WTC11 (cell line): ENCODE measurements at regions not wholly inside any gene's neighbourhood (a gene's known extent, or its start where the extent isn't known, plus 50 kb on each side); places are given as distances from the start of the nearest gene placed in this dataset.

Experiments
- ATAC-seq: fragments of 200-7000 bp; cut with Tn5 transposase; 2 replicates; pipeline ENCODE4 v1.10.0; 2021; ENCODE audit warnings: mild to moderate bottlenecking, moderate library complexity
- CTCF ChIA-PET: fragments of 300-600 bp; sonication (Branson Sonifier 250); formaldehyde crosslinking; loops from one replicate; lab custom pipeline; 2021; ENCODE audit warnings: antibody characterized with exemption; lab: Charles Lee
- POLR2A ChIA-PET: fragments of 350-600 bp; sonication (Branson Sonifier 250); formaldehyde crosslinking; loops from one replicate; lab custom pipeline; 2021; ENCODE audit warnings: antibody characterized with exemption; lab: Charles Lee
- DNase-seq: peaks from one replicate; pipeline ENCODE4 v3.0.0; 2021; ENCODE audit warnings: low spot score
- H3K27ac Mint-ChIP-seq: 2 replicates; pipeline ENCODE4 v1.8.0; 2021; ENCODE audit warnings: mixed read lengths
- H3K27me3 Mint-ChIP-seq: 2 replicates; pipeline ENCODE4 v1.8.0; 2021; ENCODE audit warnings: low read depth, mild to moderate bottlenecking, moderate library complexity, mixed read lengths
- H3K36me3 Mint-ChIP-seq: 2 replicates; pipeline ENCODE4 v1.8.0; 2021; ENCODE audit warnings: mixed read lengths
- H3K4me1 Mint-ChIP-seq: 2 replicates; pipeline ENCODE4 v1.8.0; 2022; ENCODE audit warnings: mixed read lengths
- H3K4me3 Mint-ChIP-seq: 2 replicates; pipeline ENCODE4 v1.8.0; 2021; ENCODE audit warnings: mild to moderate bottlenecking, moderate library complexity, mixed read lengths
- H3K9me3 Mint-ChIP-seq: 2 replicates; pipeline ENCODE4 v1.8.0; 2021; ENCODE audit warnings: mixed read lengths
- ATF3 ChIP-seq: sonication (generic); formaldehyde crosslinking; conservative IDR thresholded peaks from 2 replicates; pipeline ENCODE4 v1.8.1; 2022; ENCODE audit warnings: mild to moderate bottlenecking, missing genetic modification reagents
- CBFB ChIP-seq: sonication (generic); formaldehyde crosslinking; IDR thresholded peaks from 2 replicates; pipeline ENCODE4 v1.8.1; 2022; ENCODE audit warnings: mild to moderate bottlenecking, low read depth, missing genetic modification reagents
- CREB1 ChIP-seq: sonication (generic); formaldehyde crosslinking; IDR thresholded peaks from 2 replicates; pipeline ENCODE4 v1.8.0; 2023; ENCODE audit warnings: mild to moderate bottlenecking, missing genetic modification reagents
- ESRRA ChIP-seq: sonication (generic); formaldehyde crosslinking; IDR thresholded peaks from 2 replicates; pipeline ENCODE4 v1.8.1; 2022; ENCODE audit warnings: mild to moderate bottlenecking, missing genetic modification reagents, borderline replicate concordance
- RELA ChIP-seq: sonication (generic); formaldehyde crosslinking; IDR thresholded peaks from 2 replicates; pipeline ENCODE4 v1.8.1; 2022; ENCODE audit warnings: missing genetic modification reagents, mild to moderate bottlenecking, borderline replicate concordance
- TCF7 ChIP-seq: sonication (generic); formaldehyde crosslinking; IDR thresholded peaks from 2 replicates; pipeline ENCODE4 v1.8.0; 2022; ENCODE audit warnings: mild to moderate bottlenecking, low read depth, missing genetic modification reagents, moderate library complexity
- TP53 ChIP-seq: sonication (generic); formaldehyde crosslinking; IDR thresholded peaks from 2 replicates; pipeline ENCODE4 v1.8.1; 2023; ENCODE audit warnings: mild to moderate bottlenecking, missing genetic modification reagents
- ZNF138 ChIP-seq: sonication (generic); formaldehyde crosslinking; conservative IDR thresholded peaks from 2 replicates; pipeline ENCODE4 v1.8.1; 2022; ENCODE audit warnings: mild to moderate bottlenecking, moderate library complexity, missing genetic modification reagents
- ZNF219 ChIP-seq: sonication (generic); formaldehyde crosslinking; IDR thresholded peaks from 2 replicates; pipeline ENCODE4 v1.8.0; 2023; ENCODE audit warnings: missing genetic modification reagents, mild to moderate bottlenecking, borderline replicate concordance
- TF ChIP-seq, protein P1 (sequence below): sonication (generic); formaldehyde crosslinking; IDR thresholded peaks from 2 replicates; pipeline ENCODE4 v1.8.1; 2023; ENCODE audit warnings: mild to moderate bottlenecking, missing genetic modification reagents, borderline replicate concordance
- TF ChIP-seq, protein P2 (sequence below): sonication (generic); formaldehyde crosslinking; IDR thresholded peaks from 2 replicates; pipeline ENCODE4 v1.8.0; 2022; ENCODE audit warnings: mild to moderate bottlenecking, missing genetic modification reagents
- TF ChIP-seq, protein P3 (sequence below): sonication (generic); formaldehyde crosslinking; IDR thresholded peaks from 2 replicates; pipeline ENCODE4 v1.8.0; 2022; ENCODE audit warnings: mild to moderate bottlenecking, missing genetic modification reagents
- TF ChIP-seq, protein P4 (sequence below): fragments of 250-450 bp; sonication (Bioruptor Pico); IDR thresholded peaks from 2 replicates; pipeline ENCODE4 v1.9.0; 2021; ENCODE audit warnings: mild to moderate bottlenecking, borderline replicate concordance

DNA sequence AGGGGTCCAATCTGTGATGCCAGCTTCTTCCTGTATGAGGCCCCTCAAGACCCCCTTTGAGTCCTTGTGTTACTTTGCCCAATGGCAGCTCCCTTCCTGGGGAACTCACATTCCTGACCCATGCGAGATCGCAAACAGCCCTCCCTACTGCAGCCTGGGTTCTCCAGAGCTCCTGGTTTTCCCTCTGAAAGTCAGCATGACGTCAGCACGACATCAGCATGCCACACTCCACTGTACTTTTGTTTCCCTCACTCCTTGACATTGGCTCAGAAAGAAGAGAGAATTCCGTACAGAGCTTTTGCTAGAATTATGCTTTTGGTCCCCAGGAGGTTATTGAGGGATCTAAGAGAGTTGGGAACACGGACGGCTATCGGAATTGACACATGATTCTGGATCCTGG lies 168.1 kb upstream of the PIRT start (continued):
- TF ChIP-seq, protein P1, sequence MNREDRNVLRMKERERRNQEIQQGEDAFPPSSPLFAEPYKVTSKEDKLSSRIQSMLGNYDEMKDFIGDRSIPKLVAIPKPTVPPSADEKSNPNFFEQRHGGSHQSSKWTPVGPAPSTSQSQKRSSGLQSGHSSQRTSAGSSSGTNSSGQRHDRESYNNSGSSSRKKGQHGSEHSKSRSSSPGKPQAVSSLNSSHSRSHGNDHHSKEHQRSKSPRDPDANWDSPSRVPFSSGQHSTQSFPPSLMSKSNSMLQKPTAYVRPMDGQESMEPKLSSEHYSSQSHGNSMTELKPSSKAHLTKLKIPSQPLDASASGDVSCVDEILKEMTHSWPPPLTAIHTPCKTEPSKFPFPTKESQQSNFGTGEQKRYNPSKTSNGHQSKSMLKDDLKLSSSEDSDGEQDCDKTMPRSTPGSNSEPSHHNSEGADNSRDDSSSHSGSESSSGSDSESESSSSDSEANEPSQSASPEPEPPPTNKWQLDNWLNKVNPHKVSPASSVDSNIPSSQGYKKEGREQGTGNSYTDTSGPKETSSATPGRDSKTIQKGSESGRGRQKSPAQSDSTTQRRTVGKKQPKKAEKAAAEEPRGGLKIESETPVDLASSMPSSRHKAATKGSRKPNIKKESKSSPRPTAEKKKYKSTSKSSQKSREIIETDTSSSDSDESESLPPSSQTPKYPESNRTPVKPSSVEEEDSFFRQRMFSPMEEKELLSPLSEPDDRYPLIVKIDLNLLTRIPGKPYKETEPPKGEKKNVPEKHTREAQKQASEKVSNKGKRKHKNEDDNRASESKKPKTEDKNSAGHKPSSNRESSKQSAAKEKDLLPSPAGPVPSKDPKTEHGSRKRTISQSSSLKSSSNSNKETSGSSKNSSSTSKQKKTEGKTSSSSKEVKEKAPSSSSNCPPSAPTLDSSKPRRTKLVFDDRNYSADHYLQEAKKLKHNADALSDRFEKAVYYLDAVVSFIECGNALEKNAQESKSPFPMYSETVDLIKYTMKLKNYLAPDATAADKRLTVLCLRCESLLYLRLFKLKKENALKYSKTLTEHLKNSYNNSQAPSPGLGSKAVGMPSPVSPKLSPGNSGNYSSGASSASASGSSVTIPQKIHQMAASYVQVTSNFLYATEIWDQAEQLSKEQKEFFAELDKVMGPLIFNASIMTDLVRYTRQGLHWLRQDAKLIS (CRISPR knock-in tag), result no peak
- TF ChIP-seq CBFB (CRISPR knock-in tag), result no peak
- TF ChIP-seq, all 79 proteins: peak for 0

DNA sequence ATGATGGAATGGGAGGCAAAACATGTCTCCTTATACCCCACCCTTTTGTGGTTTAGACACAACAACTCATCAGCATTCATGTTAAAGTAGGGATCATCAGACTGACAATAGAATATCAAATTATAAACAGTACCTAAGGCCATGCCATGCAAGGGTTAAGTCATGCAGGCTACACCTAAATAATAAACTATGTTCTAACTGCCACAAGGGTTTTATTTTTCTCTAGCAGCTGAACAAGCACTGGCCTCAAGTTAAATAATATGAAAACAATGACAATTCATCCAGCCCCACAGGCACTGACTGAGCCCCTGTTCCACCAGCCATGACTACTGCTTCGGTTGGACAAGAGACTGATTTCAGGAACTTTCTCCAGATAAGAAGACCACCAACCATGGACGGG lies 164.5 kb upstream of the PIRT start:
- Mint-ChIP-seq H3K4me1 (no peaks in the 10 kb centered on the region), H3K9me3 (peaks cover 78% of the 10 kb centered on the region), H3K36me3 (peaks cover 63% of the 10 kb centered on the region), H3K27me3 (peaks cover 13% of the 10 kb centered on the region), H3K27ac (no peak overlapping the region), H3K4me3 (no peak overlapping the region)
- ChIA-PET POLR2A (no interaction called here), CTCF (no interaction called here)
- no peak for TF ChIP-seq CREB1 (CRISPR knock-in tag)
- TF ChIP-seq, protein P2, sequence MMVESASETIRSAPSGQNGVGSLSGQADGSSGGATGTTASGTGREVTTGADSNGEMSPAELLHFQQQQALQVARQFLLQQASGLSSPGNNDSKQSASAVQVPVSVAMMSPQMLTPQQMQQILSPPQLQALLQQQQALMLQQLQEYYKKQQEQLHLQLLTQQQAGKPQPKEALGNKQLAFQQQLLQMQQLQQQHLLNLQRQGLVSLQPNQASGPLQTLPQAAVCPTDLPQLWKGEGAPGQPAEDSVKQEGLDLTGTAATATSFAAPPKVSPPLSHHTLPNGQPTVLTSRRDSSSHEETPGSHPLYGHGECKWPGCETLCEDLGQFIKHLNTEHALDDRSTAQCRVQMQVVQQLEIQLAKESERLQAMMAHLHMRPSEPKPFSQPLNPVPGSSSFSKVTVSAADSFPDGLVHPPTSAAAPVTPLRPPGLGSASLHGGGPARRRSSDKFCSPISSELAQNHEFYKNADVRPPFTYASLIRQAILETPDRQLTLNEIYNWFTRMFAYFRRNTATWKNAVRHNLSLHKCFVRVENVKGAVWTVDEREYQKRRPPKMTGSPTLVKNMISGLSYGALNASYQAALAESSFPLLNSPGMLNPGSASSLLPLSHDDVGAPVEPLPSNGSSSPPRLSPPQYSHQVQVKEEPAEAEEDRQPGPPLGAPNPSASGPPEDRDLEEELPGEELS (CRISPR knock-in tag), result no peak
- TF ChIP-seq TP53 (CRISPR knock-in tag), result no peak
- DNase-seq, result no peak
- no peak for ATAC-seq

GRCh38 chr17:11001651-11002050 lies 163.8 kb upstream of the PIRT start:
- peaks cover 62% of the 10 kb centered on the region for H3K36me3 Mint-ChIP-seq
- TF ChIP-seq CBFB (CRISPR knock-in tag) (no peak), RELA (CRISPR knock-in tag) (no peak), ZNF219 (CRISPR knock-in tag) (no peak), TCF7 (CRISPR knock-in tag) (no peak), CREB1 (CRISPR knock-in tag) (no peak), ZNF138 (CRISPR knock-in tag) (no peak), ATF3 (no peak), TP53 (CRISPR knock-in tag) (no peak), ESRRA (CRISPR knock-in tag) (no peak)
- TF ChIP-seq, protein P3, sequence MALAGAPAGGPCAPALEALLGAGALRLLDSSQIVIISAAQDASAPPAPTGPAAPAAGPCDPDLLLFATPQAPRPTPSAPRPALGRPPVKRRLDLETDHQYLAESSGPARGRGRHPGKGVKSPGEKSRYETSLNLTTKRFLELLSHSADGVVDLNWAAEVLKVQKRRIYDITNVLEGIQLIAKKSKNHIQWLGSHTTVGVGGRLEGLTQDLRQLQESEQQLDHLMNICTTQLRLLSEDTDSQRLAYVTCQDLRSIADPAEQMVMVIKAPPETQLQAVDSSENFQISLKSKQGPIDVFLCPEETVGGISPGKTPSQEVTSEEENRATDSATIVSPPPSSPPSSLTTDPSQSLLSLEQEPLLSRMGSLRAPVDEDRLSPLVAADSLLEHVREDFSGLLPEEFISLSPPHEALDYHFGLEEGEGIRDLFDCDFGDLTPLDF, result no peak
- TF ChIP-seq, protein P4, sequence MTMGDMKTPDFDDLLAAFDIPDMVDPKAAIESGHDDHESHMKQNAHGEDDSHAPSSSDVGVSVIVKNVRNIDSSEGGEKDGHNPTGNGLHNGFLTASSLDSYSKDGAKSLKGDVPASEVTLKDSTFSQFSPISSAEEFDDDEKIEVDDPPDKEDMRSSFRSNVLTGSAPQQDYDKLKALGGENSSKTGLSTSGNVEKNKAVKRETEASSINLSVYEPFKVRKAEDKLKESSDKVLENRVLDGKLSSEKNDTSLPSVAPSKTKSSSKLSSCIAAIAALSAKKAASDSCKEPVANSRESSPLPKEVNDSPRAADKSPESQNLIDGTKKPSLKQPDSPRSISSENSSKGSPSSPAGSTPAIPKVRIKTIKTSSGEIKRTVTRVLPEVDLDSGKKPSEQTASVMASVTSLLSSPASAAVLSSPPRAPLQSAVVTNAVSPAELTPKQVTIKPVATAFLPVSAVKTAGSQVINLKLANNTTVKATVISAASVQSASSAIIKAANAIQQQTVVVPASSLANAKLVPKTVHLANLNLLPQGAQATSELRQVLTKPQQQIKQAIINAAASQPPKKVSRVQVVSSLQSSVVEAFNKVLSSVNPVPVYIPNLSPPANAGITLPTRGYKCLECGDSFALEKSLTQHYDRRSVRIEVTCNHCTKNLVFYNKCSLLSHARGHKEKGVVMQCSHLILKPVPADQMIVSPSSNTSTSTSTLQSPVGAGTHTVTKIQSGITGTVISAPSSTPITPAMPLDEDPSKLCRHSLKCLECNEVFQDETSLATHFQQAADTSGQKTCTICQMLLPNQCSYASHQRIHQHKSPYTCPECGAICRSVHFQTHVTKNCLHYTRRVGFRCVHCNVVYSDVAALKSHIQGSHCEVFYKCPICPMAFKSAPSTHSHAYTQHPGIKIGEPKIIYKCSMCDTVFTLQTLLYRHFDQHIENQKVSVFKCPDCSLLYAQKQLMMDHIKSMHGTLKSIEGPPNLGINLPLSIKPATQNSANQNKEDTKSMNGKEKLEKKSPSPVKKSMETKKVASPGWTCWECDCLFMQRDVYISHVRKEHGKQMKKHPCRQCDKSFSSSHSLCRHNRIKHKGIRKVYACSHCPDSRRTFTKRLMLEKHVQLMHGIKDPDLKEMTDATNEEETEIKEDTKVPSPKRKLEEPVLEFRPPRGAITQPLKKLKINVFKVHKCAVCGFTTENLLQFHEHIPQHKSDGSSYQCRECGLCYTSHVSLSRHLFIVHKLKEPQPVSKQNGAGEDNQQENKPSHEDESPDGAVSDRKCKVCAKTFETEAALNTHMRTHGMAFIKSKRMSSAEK (CRISPR knock-in tag), result no peak
- TF ChIP-seq, all 79 proteins: peak for 0
- ChIA-PET CTCF (no interaction called here), POLR2A (no interaction called here)
- Mint-ChIP-seq H3K27me3 (peaks cover 13% of the 10 kb centered on the region), H3K4me1 (no peaks in the 10 kb centered on the region), H3K9me3 (peaks cover 78% of the 10 kb centered on the region), H3K4me3 (no peak overlapping the region), H3K27ac (no peak overlapping the region)
- DNase-seq (no peak), ATAC-seq (no peak)
